ENCODE measurements at regions not wholly inside any gene's neighbourhood (a gene's known extent, or its start where the extent isn't known, plus 50 kb on each side); places are given as distances from the start of the nearest gene placed in this dataset.

DNA sequence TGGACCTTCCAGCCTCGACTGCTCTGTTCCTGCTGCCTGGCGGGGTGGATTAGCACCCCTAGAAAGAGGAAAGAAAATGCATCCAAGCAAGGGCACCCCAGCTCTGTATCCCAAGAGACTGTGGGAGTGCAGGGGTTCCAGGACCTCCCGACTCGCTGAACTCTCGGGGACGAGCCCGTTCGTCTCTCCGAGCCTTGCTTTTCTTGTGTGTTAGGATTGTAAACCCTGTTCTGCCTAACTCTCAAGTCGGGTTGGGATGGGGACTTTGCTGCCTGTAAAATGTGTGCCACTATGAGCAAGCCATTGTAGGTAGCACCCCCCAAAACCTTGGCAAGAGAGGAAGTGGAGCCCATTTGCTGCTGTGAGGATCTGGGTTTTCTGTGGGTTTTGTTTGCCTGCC, 73.2 kb upstream of the VRK1 start:
- TF ChIP-seq, protein P1, sequence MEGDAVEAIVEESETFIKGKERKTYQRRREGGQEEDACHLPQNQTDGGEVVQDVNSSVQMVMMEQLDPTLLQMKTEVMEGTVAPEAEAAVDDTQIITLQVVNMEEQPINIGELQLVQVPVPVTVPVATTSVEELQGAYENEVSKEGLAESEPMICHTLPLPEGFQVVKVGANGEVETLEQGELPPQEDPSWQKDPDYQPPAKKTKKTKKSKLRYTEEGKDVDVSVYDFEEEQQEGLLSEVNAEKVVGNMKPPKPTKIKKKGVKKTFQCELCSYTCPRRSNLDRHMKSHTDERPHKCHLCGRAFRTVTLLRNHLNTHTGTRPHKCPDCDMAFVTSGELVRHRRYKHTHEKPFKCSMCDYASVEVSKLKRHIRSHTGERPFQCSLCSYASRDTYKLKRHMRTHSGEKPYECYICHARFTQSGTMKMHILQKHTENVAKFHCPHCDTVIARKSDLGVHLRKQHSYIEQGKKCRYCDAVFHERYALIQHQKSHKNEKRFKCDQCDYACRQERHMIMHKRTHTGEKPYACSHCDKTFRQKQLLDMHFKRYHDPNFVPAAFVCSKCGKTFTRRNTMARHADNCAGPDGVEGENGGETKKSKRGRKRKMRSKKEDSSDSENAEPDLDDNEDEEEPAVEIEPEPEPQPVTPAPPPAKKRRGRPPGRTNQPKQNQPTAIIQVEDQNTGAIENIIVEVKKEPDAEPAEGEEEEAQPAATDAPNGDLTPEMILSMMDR (IDR thresholded peaks at IDR 0.05; ENCODE audit: insufficient read depth, low read length, poor library complexity, severe bottlenecking), result no peak
- TF ChIP-seq EZH2phosphoT487 (conservative IDR thresholded peaks at IDR 0.05; ENCODE audit: low read length), result no peak

Data from SU-DHL-6 (cell line).